SK-N-SH (cell line): ENCODE measurements at regions not wholly inside any gene's neighbourhood (a gene's known extent, or its start where the extent isn't known, plus 50 kb on each side); places are given as distances from the start of the nearest gene placed in this dataset.

Experiments
- CTCF ChIP-seq: fragments of 200-600 bp; sonication (generic); IDR thresholded peaks from 2 replicates; pipeline ENCODE4 v1.6.1; 2017; ENCODE audit warnings: antibody characterized with exemption, mild to moderate bottlenecking, moderate library complexity
- JUND ChIP-seq: IDR thresholded peaks from 2 replicates; pipeline ENCODE4 v1.4.0; 2012
- REST ChIP-seq: IDR thresholded peaks from 2 replicates; pipeline ENCODE4 v1.6.1; 2012; ENCODE audit warnings: mild to moderate bottlenecking, low read depth, low read length, moderate library complexity

- TF ChIP-seq CTCF = no peak
- no peak for TF ChIP-seq JUND
- no peak for TF ChIP-seq REST
Measured at GRCh38 chr4:33649471-33649870, 2594.8 kb downstream of the ARAP2 start.
